GM12872 (cell line): ENCODE measurements at regions not wholly inside any gene's neighbourhood (a gene's known extent, or its start where the extent isn't known, plus 50 kb on each side); places are given as distances from the start of the nearest gene placed in this dataset.

Experiments
- CTCF ChIP-seq: IDR thresholded peaks from 3 replicates; pipeline ENCODE4 v1.5.1; 2011; ENCODE audit warnings: low read depth, mild to moderate bottlenecking, low read length, moderate library complexity; ENCODE audit not compliant: insufficient read depth

GRCh38 chr6:27128311-27129094 is 119.0 kb upstream of the PRSS16 start:
- TF ChIP-seq CTCF = no peak

- no peak for TF ChIP-seq CTCF
These were observed 118.2 kb upstream of the PRSS16 start for GRCh38 chr6:27129095-27129815.

DNA sequence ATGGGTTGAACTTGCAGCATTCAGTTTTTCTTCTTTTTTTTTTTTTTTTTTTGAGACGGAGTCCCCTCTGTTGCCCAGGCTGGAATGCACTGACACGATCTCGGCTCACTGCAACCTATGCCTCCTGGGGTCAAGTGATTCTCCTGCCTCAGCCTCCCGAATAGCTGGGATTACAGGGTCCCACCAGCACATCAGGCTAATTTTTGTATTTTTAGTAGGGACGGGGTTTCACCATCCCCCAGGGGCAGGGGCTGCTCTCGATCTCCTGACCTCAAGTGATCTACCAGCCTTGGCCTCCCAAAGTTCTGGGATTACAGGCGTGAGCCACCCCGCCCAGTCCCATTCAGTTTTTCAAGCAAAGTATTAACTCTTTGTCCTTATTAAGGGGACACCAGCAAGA is 117.6 kb upstream of the PRSS16 start:
- no peak for TF ChIP-seq CTCF

GRCh38 chr6:27130668-27131428 is 116.7 kb upstream of the PRSS16 start:
- TF ChIP-seq CTCF = no peak

- TF ChIP-seq CTCF = no peak
These were observed 114.8 kb upstream of the PRSS16 start for GRCh38 chr6:27132532-27133280.

DNA sequence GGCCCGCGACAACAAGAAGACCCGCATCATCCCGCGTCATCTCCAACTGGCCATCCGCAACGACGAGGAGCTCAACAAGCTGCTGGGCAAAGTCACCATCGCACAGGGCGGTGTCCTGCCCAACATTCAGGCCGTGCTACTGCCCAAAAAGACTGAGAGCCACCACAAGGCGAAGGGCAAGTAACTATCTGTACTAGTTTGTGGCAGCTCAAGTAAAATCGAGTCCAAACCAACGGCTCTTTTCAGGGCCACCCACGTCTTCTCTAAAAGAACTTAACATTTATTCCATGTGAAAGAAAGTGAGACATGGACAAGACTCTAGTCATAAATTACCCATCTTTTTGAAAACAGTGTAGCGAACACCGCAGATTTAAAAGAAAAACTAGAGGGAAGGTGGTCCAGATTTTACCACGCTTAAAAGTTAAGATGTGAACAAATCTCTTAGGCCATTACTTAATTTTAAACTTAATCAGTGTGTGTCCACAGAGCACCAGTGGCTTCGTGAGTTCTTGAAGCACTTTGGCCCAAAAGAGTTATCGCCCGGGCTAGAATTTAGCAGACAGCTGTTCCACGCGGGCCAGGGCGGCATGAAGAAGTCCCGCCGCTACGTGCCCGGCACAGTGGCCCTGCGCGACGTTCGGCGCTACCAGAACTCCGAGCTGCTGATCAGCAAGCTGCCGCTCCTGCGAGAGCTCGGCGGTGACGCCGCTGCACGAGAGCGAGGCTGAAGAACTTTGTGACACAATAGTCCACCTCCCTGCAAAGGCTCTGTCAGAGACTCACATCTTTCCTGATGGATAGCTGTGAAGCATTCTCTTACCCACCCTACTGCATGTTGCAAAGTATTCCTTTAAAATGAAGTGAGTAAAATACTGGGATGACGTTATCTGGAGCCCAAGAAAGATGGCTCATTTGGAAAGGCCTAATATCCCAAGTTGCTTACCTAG is 113.9 kb upstream of the PRSS16 start:
- TF ChIP-seq CTCF = no peak
